HG03442 (cell line): ENCODE measurements at regions not wholly inside any gene's neighbourhood (a gene's known extent, or its start where the extent isn't known, plus 50 kb on each side); places are given as distances from the start of the nearest gene placed in this dataset.

Experiments used
- ATAC-seq: cut with Tn5 transposase; IDR thresholded peaks from one replicate; pipeline ENCODE4 v1.9.1; 2021; ENCODE audit warnings: mild to moderate bottlenecking, moderate library complexity; ENCODE audit not compliant: unreplicated experiment

DNA sequence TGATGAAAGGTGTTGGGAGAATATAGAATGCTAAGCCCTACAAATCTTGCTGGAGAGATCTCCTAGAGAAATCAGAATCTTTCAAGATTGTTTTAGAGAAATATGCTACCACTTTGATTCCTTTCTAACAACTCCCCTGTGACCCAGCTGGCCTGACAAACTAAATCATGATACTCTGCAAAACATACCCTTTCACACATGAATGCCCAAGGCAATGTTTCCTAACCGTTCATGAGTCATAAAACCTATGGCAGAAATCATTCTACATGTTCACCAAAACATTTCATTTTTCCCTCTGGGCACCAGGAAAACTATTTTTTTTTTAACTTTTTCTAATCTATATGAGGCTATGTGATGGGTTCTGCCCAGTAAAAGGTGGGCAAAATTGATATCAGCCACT lies 77.8 kb upstream of the SETBP1 start:
- ATAC-seq = no peak

DNA sequence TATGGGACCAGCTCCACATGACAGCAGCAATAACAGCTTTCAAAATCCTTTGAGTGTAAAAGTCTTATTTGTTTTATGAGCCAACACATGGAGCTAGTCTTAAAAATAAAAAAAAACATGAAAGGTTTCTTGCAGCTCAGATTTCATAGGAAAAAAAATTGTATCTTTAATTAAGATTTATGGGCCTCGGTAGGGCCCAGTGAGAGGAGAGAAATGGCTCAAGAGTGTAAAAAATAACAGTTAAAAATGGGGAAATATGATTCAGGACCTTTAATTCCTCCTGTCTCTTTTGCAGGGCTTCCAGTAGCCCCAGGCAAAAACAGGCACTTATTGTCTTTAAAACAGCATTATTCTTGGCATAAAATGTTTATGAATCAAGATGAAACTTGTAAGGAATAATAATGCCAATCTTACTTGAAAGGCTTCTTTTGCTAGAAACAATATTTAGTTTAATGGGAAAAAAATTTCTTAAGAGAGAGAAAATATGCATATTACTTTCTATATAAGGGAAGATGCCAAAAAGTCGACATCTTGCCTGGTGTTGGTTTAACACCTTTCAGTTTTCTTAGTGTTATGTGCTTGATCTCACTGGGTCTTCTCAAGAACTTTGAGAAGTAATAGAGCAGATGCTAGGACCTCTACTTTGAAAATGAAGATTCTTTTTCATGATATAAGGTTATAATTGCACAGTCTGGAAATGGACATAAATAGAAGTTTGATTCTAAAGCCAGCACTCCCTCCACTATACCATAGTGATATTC lies 71.3 kb upstream of the SETBP1 start:
- no peak for ATAC-seq

DNA sequence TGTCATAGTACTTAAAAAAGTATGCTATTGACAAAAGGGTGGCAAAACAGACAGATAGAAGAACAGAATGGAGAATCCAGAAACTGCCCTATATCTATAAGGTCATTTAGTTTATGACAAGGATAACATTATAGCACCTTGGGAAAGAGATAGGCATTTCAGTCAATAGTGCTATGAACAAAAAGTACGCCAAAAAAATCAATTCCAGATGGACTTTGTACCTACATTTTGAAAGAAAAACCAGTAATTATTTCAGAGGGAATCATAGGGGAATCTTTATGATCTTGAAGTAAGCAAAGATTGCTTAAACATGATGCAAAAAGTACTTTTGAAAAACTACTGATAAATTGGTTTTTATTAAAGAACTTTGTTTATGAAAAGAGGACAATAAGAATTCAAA lies 59.9 kb upstream of the SETBP1 start:
- no peak for ATAC-seq

DNA sequence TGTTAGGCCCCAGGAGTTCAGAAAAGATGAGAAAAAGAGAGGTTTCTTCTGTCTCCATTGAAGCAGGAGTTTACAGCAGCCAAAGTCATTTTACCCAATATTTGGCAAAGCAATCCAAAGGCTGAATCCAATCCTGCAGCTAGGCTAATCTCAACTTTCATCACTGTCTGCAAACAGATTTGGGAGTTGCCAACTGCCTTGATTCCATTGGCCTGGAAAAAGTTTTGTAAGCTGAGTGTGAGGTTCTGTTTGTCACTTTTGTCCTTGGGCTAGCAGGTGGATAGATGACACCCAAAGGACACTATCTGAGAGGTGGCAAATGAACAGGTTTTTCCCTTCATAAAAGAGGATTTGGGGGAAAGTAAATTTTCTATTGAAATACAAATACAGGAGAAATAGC lies 56.6 kb upstream of the SETBP1 start:
- no peak for ATAC-seq

DNA sequence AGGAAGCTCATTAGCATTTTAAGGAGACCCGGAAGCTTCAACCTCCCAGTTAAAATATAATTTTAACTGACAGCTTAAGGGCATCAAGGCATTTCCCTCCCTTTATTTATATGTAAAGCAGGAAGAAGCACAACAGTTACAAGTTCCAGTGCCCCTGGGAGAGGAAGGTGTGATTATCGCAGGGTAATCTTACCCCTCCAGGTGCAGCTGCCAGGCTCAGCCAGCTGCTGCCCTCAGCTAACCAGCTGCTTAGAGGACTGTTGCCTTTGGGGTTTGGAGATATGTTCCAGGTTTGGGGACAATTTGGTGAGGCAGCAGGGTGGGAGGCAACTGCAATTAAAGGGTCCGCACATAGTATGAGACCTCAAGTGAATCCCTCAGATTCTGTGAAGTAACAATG lies 55.3 kb upstream of the SETBP1 start:
- ATAC-seq = no peak

DNA sequence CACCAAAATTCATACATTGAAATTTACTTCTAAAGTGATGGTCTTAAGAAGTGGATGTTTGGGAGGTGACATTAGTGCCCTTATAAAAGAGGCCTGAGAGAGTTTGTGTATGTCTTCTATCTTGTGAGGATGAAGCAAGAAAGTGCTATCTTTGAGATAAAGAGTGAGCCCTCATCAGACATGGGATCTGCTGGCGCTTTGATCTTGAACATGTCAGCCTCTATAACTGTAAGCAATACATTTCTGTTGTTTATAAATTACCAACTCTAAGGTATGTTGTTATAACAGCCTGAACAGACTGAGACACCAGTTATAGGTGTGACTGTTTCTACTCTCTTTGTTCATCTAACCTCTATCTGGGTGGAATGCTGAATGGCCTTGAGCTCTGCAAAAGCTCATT lies 54.5 kb upstream of the SETBP1 start:
- no peak for ATAC-seq

DNA sequence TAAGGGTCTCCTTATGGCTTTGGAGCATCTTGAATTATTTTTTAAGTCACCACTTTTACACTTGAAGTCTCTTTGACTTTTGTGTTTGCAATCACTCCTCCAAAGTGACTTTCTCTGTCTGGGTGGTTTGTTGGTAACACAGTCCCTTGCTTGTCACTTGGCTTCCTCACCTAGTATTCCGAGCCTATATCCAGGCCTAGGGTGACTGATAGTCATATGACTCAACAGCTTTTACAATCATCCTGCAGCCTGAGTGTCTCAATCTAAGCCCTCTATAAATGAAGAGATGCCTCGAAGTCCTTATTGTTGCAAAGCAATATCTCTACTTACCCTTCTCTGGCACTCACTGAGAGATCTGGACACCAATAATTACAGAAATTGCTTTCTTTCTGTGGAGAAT lies 53.9 kb upstream of the SETBP1 start:
- no peak for ATAC-seq

DNA sequence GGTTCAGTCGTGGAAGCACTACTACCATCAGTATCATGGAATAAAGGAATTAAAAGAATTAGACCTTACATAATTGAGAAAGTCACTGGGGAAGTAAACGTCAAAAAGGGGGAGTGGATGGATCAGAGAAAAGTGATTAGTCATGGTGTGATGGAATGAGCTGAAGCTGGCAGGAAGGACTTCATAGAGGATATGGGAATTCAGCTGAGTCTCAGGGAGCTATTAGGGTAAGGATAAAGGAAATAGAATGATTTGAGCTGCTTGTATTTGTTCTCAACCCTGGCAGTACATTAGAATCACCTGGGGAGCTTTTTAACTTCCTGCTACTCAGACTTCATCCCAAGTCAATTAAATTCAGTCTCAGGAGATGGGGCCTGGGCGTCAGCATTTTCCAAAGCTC lies 53.4 kb upstream of the SETBP1 start:
- no peak for ATAC-seq

DNA sequence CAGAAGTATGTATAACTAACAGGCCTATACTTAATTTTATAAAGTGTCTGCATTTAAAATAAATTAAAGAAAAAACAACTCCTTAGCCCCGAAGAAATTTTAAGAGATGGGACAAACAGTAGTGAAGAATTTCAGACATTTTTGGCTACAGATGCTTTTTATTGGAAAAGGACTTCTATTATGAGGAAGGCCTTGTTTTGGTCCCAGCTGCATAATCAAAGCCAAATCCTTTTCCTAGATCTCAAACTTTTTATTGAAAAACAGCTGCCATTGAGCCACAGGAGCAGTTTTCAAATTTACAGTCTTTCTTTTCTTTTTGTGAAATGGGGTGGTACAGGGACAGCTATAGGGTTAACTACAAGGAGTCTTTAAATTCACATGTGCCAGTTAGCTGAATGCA lies 51.3 kb upstream of the SETBP1 start:
- no peak for ATAC-seq

DNA sequence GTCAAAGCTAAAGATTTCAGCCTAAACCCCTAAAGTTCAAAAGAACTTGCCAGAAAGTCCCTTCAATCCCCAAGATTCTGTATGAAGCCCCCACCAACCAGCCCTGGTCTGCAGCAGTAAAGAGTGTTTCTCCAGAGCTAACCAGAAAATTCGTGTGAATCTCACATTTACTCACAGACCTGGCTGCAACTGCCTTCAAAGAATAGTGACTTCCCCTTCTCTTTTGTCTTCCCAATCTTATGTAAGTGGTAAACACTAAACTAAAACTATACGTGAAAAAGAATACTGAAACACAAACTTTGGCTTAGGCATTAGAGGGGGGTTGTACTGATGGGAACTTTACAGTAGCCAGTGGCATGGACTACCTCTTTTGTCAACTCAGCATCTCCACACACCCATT lies 50.6 kb upstream of the SETBP1 start:
- no peak for ATAC-seq
